ENCODE measurements at regions not wholly inside any gene's neighbourhood (a gene's known extent, or its start where the extent isn't known, plus 50 kb on each side); places are given as distances from the start of the nearest gene placed in this dataset.

- no peak for DNase-seq
- Histone ChIP-seq H3K27ac (no peak overlapping the region), H3K4me3 (no peak overlapping the region), H3K27me3 (no peaks in the 10 kb centered on the region), H3K36me3 (no peaks in the 10 kb centered on the region), H3K9me3 (no peaks in the 10 kb centered on the region), H3K4me1 (no peaks in the 10 kb centered on the region)
- TF ChIP-seq CTCF (IDR thresholded peaks at IDR 0.05), result no peak
- ATAC-seq, result no peak
- 72 to 90% methylated on average over 2 of the region's 2 CpGs for WGBS, 2 donors
- intact Hi-C loops (cut with DNase I), result no loop called here
- FAIRE-seq, result no peak
Measured at GRCh38 chr9:118422508-118422907, 718.3 kb downstream of the TLR4 start.

GRCh38 chr9:118423021-118423420 is 718.8 kb downstream of the TLR4 start:
- DNase-seq (no peak), ATAC-seq (no peak), FAIRE-seq (no peak)
- H3K36me3 ChIP-seq, result no peaks in the 10 kb centered on the region
- intact Hi-C loops (cut with DNase I), result no loop called here
- no peak for TF ChIP-seq CTCF (IDR thresholded peaks at IDR 0.05)
- H3K27ac ChIP-seq, result no peak overlapping the region
- no peaks in the 10 kb centered on the region for H3K4me1 ChIP-seq
- WGBS, 2 donors, result 47 to 63% methylated on average over 3 of the region's 3 CpGs
- no peak overlapping the region for H3K4me3 ChIP-seq
- H3K27me3 ChIP-seq, result no peaks in the 10 kb centered on the region
- no peaks in the 10 kb centered on the region for H3K9me3 ChIP-seq

- intact Hi-C loops (cut with DNase I), result no loop called here
- Histone ChIP-seq H3K27ac (no peak overlapping the region), H3K36me3 (no peaks in the 10 kb centered on the region), H3K9me3 (no peaks in the 10 kb centered on the region), H3K4me3 (no peak overlapping the region), H3K27me3 (no peaks in the 10 kb centered on the region), H3K4me1 (no peaks in the 10 kb centered on the region)
- no peak for TF ChIP-seq CTCF (IDR thresholded peaks at IDR 0.05)
- no peak for ATAC-seq
- whole genome bisulfite sequencing, 2 donors, result 60 to 75% methylated on average over 4 of the region's 4 CpGs
- FAIRE-seq, result no peak
- DNase-seq, result no peak
Measured at GRCh38 chr9:118423721-118424120, 719.5 kb downstream of the TLR4 start.

- Histone ChIP-seq H3K4me1 (no peaks in the 10 kb centered on the region), H3K27me3 (no peaks in the 10 kb centered on the region), H3K9me3 (no peaks in the 10 kb centered on the region), H3K4me3 (no peak overlapping the region), H3K36me3 (no peaks in the 10 kb centered on the region), H3K27ac (no peak overlapping the region)
- ATAC-seq, result no peak
- WGBS, 2 donors, result 62 to 80% methylated on average over 1 of the region's 1 CpG
- FAIRE-seq, result no peak
- intact Hi-C loops (cut with DNase I), result no loop called here
- no peak for DNase-seq
- TF ChIP-seq CTCF (IDR thresholded peaks at IDR 0.05), result no peak
Measured at GRCh38 chr9:118426772-118427171, 722.6 kb downstream of the TLR4 start.

GRCh38 chr9:118438810-118439209 is 734.6 kb downstream of the TLR4 start:
- H3K27ac ChIP-seq, result no peak overlapping the region
- H3K9me3 ChIP-seq, result no peaks in the 10 kb centered on the region
- no peaks in the 10 kb centered on the region for H3K4me1 ChIP-seq
- FAIRE-seq (no peak), ATAC-seq (no peak), DNase-seq (no peak)
- no peak overlapping the region for H3K4me3 ChIP-seq
- intact Hi-C loops (cut with DNase I), result no loop called here
- no peaks in the 10 kb centered on the region for H3K36me3 ChIP-seq
- TF ChIP-seq CTCF (IDR thresholded peaks at IDR 0.05), result no peak
- WGBS, 2 donors, result 69 to 93% methylated on average over 1 of the region's 1 CpG
- no peaks in the 10 kb centered on the region for H3K27me3 ChIP-seq
